ENCODE measurements at regions not wholly inside any gene's neighbourhood (a gene's known extent, or its start where the extent isn't known, plus 50 kb on each side); places are given as distances from the start of the nearest gene placed in this dataset.

- no peak overlapping the region for H3K18ac ChIP-seq (ENCODE audit: low read depth, low read length)
- DNase-seq (no peak), ATAC-seq (ENCODE audit: low read depth) (no peak)
- intact Hi-C loops (cut with micrococcal nuclease): no loop called here
- ChIA-PET POLR2A (ENCODE audit: unreplicated experiment) (no interaction called here), CTCF (no interaction called here)
- no peaks in the 10 kb centered on the region for H3K9me1 ChIP-seq (ENCODE audit: insufficient read depth, low read length)
- H3K9me3 ChIP-seq (ENCODE audit: control insufficient read depth, insufficient read depth, low read length): no peaks in the 10 kb centered on the region
- no peak overlapping the region for H2AK9ac ChIP-seq (replicated peaks; ENCODE audit: low read depth, low read length, poor library complexity)
- no CpG with 5 or more reads among the region's 2 CpGs for WGBS, 2 experiments (ENCODE audit: extremely low coverage in 2 of 2, insufficient read length in 1 of 2)
- H3K4ac ChIP-seq (ENCODE audit: low read depth, low read length): no peak overlapping the region
- H3K23ac ChIP-seq (ENCODE audit: low read depth, low read length): no peak overlapping the region
- H3K4me1 ChIP-seq (ENCODE audit: control insufficient read depth, insufficient read depth, low read length): no peaks in the 10 kb centered on the region
- no peak overlapping the region for H3K14ac ChIP-seq (replicated peaks; ENCODE audit: low read depth, low read length)
- no peak overlapping the region for H2BK20ac ChIP-seq (ENCODE audit: low read depth, low read length)
- in situ Hi-C loops (cut with MboI; ENCODE audit: low sequenced_read_pairs): no loop called here
- no peak overlapping the region for H4K5ac ChIP-seq (ENCODE audit: low read depth, low read length)
- no peak overlapping the region for H2BK15ac ChIP-seq (ENCODE audit: low read depth, low read length)
- no peak overlapping the region for H3K4me2 ChIP-seq (ENCODE audit: low read depth, low read length)
- H2AFZ ChIP-seq (replicated peaks; ENCODE audit: low read length, poor library complexity): no peak overlapping the region
- H3K4me3 ChIP-seq (ENCODE audit: insufficient read depth, low read depth, low read length): no peak overlapping the region
- H2AK5ac ChIP-seq (ENCODE audit: low read depth, low read length): no peak overlapping the region
- dilution Hi-C loops (cut with HindIII; ENCODE audit: low sequenced_read_pairs, unreplicated experiment): no loop called here
- H3K27me3 ChIP-seq (ENCODE audit: control insufficient read depth, insufficient read depth, low read length): no peaks in the 10 kb centered on the region
- BruUV-seq (replicated peaks): no TSS peak
- H3K79me1 ChIP-seq (ENCODE audit: low read depth in 1 of 2, low read length in 2 of 2): no peaks in the 10 kb centered on the region
- no peak overlapping the region for H2BK5ac ChIP-seq (ENCODE audit: low read depth, low read length, poor library complexity, severe bottlenecking)
- no peak overlapping the region for H3K9ac ChIP-seq (ENCODE audit: low read depth, low read length)
- H4K8ac ChIP-seq (ENCODE audit: low read depth in 2 of 2, low read length in 2 of 2): no peak overlapping the region
- TF ChIP-seq MXI1 (IDR thresholded peaks at IDR 0.05; ENCODE audit: borderline replicate concordance, low read depth, low read length) (no peak), CHD1 (IDR thresholded peaks at IDR 0.05; ENCODE audit: low read depth, low read length) (no peak), MAZ (IDR thresholded peaks at IDR 0.05; ENCODE audit: borderline replicate concordance, low read depth, low read length) (no peak), BHLHE40 (IDR thresholded peaks at IDR 0.05; ENCODE audit: low read depth, low read length) (no peak), CEBPB (IDR thresholded peaks at IDR 0.05; ENCODE audit: low read depth, low read length) (no peak), MAFK (IDR thresholded peaks at IDR 0.05; ENCODE audit: low read depth, low read length) (no peak), FOS (IDR thresholded peaks at IDR 0.05; ENCODE audit: low read depth, low read length) (no peak), RCOR1 (IDR thresholded peaks at IDR 0.05; ENCODE audit: insufficient replicate concordance, low read length) (no peak), POLR2A (IDR thresholded peaks at IDR 0.05; ENCODE audit: low read depth, low read length) (no peak), RFX5 (IDR thresholded peaks at IDR 0.05; ENCODE audit: low read depth, low read length) (no peak), SMC3 (IDR thresholded peaks at IDR 0.05; ENCODE audit: low read depth, low read length) (no peak), NFE2L2 (IDR thresholded peaks at IDR 0.05; ENCODE audit: low read depth, low read length) (no peak), RAD21 (IDR thresholded peaks at IDR 0.05; ENCODE audit: low read length) (no peak), USF2 (IDR thresholded peaks at IDR 0.05; ENCODE audit: low read depth, low read length) (no peak)
- TF ChIP-seq, protein P1, sequence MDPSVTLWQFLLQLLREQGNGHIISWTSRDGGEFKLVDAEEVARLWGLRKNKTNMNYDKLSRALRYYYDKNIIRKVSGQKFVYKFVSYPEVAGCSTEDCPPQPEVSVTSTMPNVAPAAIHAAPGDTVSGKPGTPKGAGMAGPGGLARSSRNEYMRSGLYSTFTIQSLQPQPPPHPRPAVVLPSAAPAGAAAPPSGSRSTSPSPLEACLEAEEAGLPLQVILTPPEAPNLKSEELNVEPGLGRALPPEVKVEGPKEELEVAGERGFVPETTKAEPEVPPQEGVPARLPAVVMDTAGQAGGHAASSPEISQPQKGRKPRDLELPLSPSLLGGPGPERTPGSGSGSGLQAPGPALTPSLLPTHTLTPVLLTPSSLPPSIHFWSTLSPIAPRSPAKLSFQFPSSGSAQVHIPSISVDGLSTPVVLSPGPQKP (IDR thresholded peaks at IDR 0.05; ENCODE audit: borderline replicate concordance, low read depth, low read length): no peak
- TF ChIP-seq, protein P2, sequence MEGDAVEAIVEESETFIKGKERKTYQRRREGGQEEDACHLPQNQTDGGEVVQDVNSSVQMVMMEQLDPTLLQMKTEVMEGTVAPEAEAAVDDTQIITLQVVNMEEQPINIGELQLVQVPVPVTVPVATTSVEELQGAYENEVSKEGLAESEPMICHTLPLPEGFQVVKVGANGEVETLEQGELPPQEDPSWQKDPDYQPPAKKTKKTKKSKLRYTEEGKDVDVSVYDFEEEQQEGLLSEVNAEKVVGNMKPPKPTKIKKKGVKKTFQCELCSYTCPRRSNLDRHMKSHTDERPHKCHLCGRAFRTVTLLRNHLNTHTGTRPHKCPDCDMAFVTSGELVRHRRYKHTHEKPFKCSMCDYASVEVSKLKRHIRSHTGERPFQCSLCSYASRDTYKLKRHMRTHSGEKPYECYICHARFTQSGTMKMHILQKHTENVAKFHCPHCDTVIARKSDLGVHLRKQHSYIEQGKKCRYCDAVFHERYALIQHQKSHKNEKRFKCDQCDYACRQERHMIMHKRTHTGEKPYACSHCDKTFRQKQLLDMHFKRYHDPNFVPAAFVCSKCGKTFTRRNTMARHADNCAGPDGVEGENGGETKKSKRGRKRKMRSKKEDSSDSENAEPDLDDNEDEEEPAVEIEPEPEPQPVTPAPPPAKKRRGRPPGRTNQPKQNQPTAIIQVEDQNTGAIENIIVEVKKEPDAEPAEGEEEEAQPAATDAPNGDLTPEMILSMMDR (conservative IDR thresholded peaks at IDR 0.05; ENCODE audit: low read depth, low read length): no peak
- H4K20me1 ChIP-seq (ENCODE audit: insufficient read depth, low read length): no peaks in the 10 kb centered on the region
- no peak overlapping the region for H3K56ac ChIP-seq (ENCODE audit: extremely low read depth, insufficient read depth, low read length)
- H3K36me3 ChIP-seq (ENCODE audit: control insufficient read depth, insufficient read depth, low read length): no peaks in the 10 kb centered on the region
- no peak overlapping the region for H4K91ac ChIP-seq (ENCODE audit: insufficient read depth, low read depth, low read length)
- no peak overlapping the region for H2BK120ac ChIP-seq (ENCODE audit: low read depth, low read length)
- no peak overlapping the region for H3K27ac ChIP-seq (ENCODE audit: insufficient read depth, low read length)
Measured at GRCh38 chr1:163970151-163970550, 588.8 kb upstream of the PBX1 start.

Measured in IMR-90 (cell line).